Ramos (cell line): ENCODE measurements at regions not wholly inside any gene's neighbourhood (a gene's known extent, or its start where the extent isn't known, plus 50 kb on each side); places are given as distances from the start of the nearest gene placed in this dataset.

Experiments
- in situ Hi-C: fragments of 300-500 bp; cut with MboI; formaldehyde crosslinking; loops from one replicate; pipeline ENCODE4 v1.14.3; 2022; ENCODE audit warnings: low sequenced_read_pairs; ENCODE audit not compliant: unreplicated experiment

- in situ Hi-C loops: no loop called here
These were observed 94.9 kb downstream of the RASSF10 start for GRCh38 chr11:13103962-13104554.

GRCh38 chr11:13104619-13105236 lies 95.6 kb downstream of the RASSF10 start:
- in situ Hi-C loops: no loop called here

- in situ Hi-C loops: no loop called here
These were observed 96.2 kb downstream of the RASSF10 start for GRCh38 chr11:13105237-13105844.

DNA sequence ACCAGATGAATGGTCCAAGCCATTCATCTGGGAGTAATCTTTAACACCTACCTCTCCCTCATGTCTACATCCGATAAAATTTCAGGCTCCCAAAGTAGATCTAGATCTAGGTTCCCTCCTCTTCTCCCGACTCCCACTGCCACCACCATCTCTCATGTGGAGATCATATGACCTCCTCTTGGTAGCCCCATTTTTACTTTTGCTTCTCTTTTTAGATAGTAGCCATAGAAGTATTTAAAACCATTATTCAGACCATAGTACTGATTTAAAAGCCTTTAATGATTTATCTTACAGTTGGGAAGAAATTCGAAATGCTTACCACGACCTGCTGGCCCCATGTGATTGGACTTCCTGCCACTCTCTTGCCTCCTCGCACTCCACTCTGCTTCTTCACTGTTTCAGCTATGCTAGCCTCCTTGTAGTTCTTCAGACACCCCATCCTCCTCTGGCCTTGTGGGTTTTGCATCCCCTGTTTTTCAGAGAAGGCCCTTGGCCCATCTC lies 98.5 kb downstream of the RASSF10 start:
- in situ Hi-C loops: no loop called here

GRCh38 chr11:13108416-13108815 lies 99.3 kb downstream of the RASSF10 start:
- in situ Hi-C loops: no loop called here

- in situ Hi-C loops: no loop called here
These were observed 100.5 kb downstream of the RASSF10 start for GRCh38 chr11:13109616-13110015.

- in situ Hi-C loops: no loop called here
These were observed 101.0 kb downstream of the RASSF10 start for GRCh38 chr11:13110145-13110544.

GRCh38 chr11:13110929-13111812 lies 102.1 kb downstream of the RASSF10 start:
- in situ Hi-C loops: no loop called here

DNA sequence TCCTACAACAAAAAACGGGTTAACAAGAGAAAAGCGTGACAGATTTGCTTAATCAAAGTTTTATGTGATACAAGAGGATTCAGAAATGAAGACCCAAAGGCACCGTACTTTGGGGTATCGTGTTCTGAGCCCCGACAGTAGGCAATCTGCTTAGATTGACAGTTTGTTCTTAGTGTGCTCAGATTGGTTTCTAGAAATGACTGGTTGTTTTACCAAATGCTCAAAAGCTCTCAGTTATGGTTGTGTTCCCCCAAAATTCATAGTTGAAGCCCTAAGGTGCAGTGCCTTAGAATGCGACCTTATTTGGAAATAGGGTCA lies 102.7 kb downstream of the RASSF10 start:
- in situ Hi-C loops: no loop called here

- in situ Hi-C loops: no loop called here
These were observed 105.7 kb downstream of the RASSF10 start for GRCh38 chr11:13114566-13115379.

DNA sequence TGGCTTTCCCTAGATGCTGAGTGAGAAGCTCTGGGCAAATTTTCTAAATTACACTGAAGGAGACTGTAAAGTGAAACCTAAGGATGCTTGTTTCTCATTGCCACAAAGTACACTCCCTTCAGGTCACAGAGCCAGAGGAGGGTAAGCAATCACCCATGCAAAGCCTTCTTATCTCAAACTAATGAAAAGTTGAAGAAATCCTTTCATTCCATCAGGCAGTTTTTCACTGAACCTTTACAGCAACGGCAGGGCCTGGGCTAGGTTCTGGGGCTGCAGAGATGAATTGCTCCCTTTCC lies 106.2 kb downstream of the RASSF10 start:
- in situ Hi-C loops: no loop called here

GRCh38 chr11:13116491-13116890 lies 107.4 kb downstream of the RASSF10 start:
- in situ Hi-C loops: no loop called here

DNA sequence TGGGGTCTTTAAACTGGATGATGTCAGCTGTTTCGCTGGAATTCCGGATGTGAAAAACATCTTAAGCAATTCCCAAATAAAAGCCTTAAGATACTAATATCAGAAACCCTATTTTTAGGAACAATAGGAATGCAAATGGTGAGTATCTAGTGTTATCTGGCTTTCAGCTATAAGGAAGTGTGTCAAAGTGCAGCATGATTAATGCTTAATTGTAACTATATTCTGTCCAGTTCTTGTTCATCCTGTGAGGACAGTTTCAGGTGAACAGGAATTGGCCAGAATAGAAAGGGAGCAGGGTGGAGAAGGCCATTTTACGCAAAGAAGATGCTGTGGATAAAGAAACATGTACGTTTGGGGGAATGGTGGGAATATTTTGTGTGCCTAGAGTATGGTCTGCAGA lies 108.2 kb downstream of the RASSF10 start:
- in situ Hi-C loops: no loop called here

GRCh38 chr11:13118194-13118593 lies 109.1 kb downstream of the RASSF10 start:
- in situ Hi-C loops: no loop called here

DNA sequence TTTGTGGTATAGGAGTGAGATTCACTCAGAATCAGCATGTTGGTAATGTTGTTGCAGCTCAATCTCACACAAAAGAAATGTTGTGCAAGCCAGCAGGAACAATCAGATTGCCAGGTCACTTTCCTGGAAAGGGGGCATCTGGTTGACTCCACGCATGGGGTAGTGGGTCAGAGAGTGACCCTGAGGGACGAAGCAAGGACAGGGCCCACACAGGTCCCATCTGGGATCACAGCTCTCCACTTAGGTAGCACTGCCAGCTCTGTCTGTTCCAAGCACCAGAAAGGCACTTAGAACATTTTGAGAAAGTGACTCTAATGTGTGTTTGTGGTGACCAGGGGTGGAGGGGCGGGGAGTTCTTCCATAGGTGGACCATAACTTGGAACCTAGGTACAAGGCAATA lies 109.5 kb downstream of the RASSF10 start:
- in situ Hi-C loops: no loop called here

- in situ Hi-C loops: no loop called here
These were observed 110.2 kb downstream of the RASSF10 start for GRCh38 chr11:13119361-13119760.

DNA sequence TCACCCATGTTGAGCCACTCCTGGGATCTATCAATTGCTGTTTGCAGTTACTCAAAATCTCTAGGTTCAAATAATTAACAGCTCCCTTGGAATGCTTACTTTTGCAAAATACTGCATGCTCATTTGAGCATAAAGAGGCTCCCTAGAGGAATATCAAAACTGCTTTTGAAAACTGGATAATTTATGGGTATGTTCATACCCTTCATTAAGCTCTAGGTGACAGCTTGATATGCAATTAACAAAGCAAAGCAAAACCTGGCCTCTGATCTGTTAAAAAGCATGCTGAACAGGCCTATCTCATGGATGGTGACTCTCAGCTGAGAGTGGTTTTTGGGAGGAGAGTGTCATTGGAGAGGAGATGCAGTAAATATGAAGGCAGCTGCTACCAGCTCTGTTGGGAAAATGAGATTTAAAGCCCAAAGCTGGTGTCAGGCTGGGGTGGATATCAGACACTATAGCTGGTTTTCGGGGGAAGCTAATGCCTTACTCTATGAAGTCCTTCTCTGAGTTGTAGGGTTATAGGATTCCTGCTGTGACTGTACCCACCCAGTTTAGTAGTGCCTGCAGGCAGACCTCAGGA lies 110.9 kb downstream of the RASSF10 start:
- in situ Hi-C loops: no loop called here

GRCh38 chr11:13120691-13121090 lies 111.6 kb downstream of the RASSF10 start:
- in situ Hi-C loops: no loop called here

DNA sequence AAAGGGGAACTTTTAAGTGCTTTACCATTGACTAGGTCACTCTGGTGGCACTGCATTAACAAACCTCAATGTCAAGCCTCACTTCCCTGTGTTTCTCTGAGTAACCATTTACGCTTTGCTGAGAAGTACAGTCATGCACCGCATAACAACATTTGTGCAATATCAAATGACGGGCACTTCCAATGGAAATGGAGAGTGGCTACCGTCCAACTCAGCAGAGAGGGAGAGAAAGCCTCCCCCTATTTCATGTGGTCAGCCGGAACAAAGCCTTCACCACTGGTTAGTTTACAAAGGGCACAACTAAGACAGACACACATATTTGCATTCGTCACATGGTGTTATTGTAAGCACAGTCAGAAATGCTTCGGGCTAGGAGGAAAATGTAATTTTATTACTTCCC lies 117.3 kb downstream of the RASSF10 start:
- in situ Hi-C loops: no loop called here

DNA sequence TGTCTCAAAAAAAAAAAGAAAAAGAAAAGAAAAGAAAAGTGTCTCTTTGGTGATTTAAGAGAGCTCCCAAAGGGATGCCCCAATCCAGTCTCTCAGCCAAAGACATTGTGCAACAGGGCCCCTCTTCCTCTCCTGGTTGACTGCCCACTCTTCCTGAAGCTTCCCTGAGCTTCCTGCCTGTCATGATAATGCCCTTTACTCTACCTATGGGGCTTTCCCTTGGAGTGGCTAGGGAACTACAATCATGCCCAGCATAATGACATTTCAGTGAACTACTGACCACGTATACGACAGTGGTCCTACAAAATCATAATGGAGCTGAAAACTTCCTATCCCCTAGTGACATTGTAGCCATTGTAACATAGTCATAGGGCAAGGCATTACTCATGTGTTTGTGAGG lies 118.0 kb downstream of the RASSF10 start:
- in situ Hi-C loops: no loop called here
